H9 (cell line): ENCODE measurements at regions not wholly inside any gene's neighbourhood (a gene's known extent, or its start where the extent isn't known, plus 50 kb on each side); places are given as distances from the start of the nearest gene placed in this dataset.

Source experiments
- DNase-seq: peaks from one replicate; pipeline ENCODE4 v3.0.0-alpha.2; 2017
- H2AFZ ChIP-seq: one replicate; pipeline ENCODE4 v1.6.1; 2013; ENCODE audit warnings: mild to moderate bottlenecking, low read length, control low read depth, moderate library complexity
- H2AK5ac ChIP-seq: 2 replicates; pipeline ENCODE4 v1.6.1; 2013; ENCODE audit warnings: low read length, control low read depth, mixed read lengths; ENCODE audit not compliant: insufficient read length
- H2BK120ac ChIP-seq: one replicate; pipeline ENCODE4 v1.6.1; 2013; ENCODE audit warnings: low read depth, mild to moderate bottlenecking, low read length, control low read depth, inconsistent platforms; ENCODE audit not compliant: poor library complexity, severe bottlenecking
- H2BK12ac ChIP-seq: 2 replicates; pipeline ENCODE4 v1.6.1; 2013; ENCODE audit warnings: low read length, control low read depth, mixed read lengths, low read depth; ENCODE audit not compliant: insufficient read length
- H2BK15ac ChIP-seq: 2 replicates; pipeline ENCODE4 v1.6.1; 2013; ENCODE audit warnings: low read depth, low read length, control low read depth
- H2BK20ac ChIP-seq: one replicate; pipeline ENCODE4 v1.6.1; 2013; ENCODE audit warnings: low read depth, mild to moderate bottlenecking, low read length, control low read depth, inconsistent platforms; ENCODE audit not compliant: poor library complexity, severe bottlenecking
- H2BK5ac ChIP-seq: 2 replicates; pipeline ENCODE4 v1.6.1; 2013; ENCODE audit warnings: low read length, control low read depth, mixed read lengths; ENCODE audit not compliant: insufficient read length
- H3K14ac ChIP-seq: 2 replicates; pipeline ENCODE4 v1.6.1; 2013; ENCODE audit warnings: low read length, control low read depth; ENCODE audit not compliant: insufficient read depth
- H3K18ac ChIP-seq: 2 replicates; pipeline ENCODE4 v1.6.1; 2013; ENCODE audit warnings: low read depth, mild to moderate bottlenecking, mixed read lengths, low read length, control low read depth; ENCODE audit not compliant: insufficient read length
- H3K23ac ChIP-seq: 2 replicates; pipeline ENCODE4 v1.6.1; 2013; ENCODE audit warnings: low read length, control low read depth, mixed read lengths, low read depth; ENCODE audit not compliant: insufficient read length
- H3K23me2 ChIP-seq: 2 replicates; pipeline ENCODE4 v1.6.1; 2013; ENCODE audit warnings: low read depth, mild to moderate bottlenecking, mixed read lengths, low read length, control low read depth; ENCODE audit not compliant: insufficient read length, poor library complexity, severe bottlenecking
- H3K27ac ChIP-seq: 2 replicates; pipeline ENCODE4 v1.5.1; 2013; ENCODE audit warnings: low read length, control low read depth, mixed read lengths, low read depth; ENCODE audit not compliant: insufficient read length
- H3K27me3 ChIP-seq: 2 replicates; pipeline ENCODE4 v1.6.1; 2013; ENCODE audit warnings: low read length, control low read depth, inconsistent platforms; ENCODE audit not compliant: insufficient read depth
- H3K4ac ChIP-seq: 2 replicates; pipeline ENCODE4 v1.6.1; 2013; ENCODE audit warnings: low read depth, mild to moderate bottlenecking, control low read depth, inconsistent platforms, low read length, moderate library complexity
- H3K4me1 ChIP-seq: 2 replicates; pipeline ENCODE4 v1.6.1; 2013; ENCODE audit warnings: low read length, control low read depth, inconsistent platforms; ENCODE audit not compliant: insufficient read depth
- H3K4me2 ChIP-seq: 2 replicates; pipeline ENCODE4 v1.6.1; 2013; ENCODE audit warnings: low read length, control low read depth, mixed read lengths; ENCODE audit not compliant: insufficient read length, insufficient read depth
- H3K56ac ChIP-seq: 2 replicates; pipeline ENCODE4 v1.6.1; 2013; ENCODE audit warnings: low read depth, mild to moderate bottlenecking, mixed read lengths, low read length, control low read depth; ENCODE audit not compliant: insufficient read length
- H3K79me1 ChIP-seq: 2 replicates; pipeline ENCODE4 v1.6.1; 2013; ENCODE audit warnings: low read depth, mild to moderate bottlenecking, moderate library complexity, low read length, control low read depth, inconsistent platforms; ENCODE audit not compliant: insufficient read depth, poor library complexity, severe bottlenecking
- H3K79me2 ChIP-seq: 2 replicates; pipeline ENCODE4 v1.6.1; 2013; ENCODE audit warnings: low read length, control low read depth, inconsistent platforms; ENCODE audit not compliant: insufficient read depth
- H3K9ac ChIP-seq: 2 replicates; pipeline ENCODE4 v1.6.1; 2013; ENCODE audit warnings: low read length, control low read depth, mixed read lengths; ENCODE audit not compliant: insufficient read length; ENCODE audit errors: extremely low read depth
- H3K9me3 ChIP-seq: one replicate; pipeline ENCODE4 v1.6.1; 2013; ENCODE audit warnings: low read depth, low read length, inconsistent platforms; ENCODE audit not compliant: control insufficient read depth
- H3T11ph ChIP-seq: one replicate; pipeline ENCODE4 v1.6.1; 2013; ENCODE audit warnings: mild to moderate bottlenecking, low read length, control low read depth, inconsistent platforms
- H4K20me1 ChIP-seq: one replicate; pipeline ENCODE4 v1.6.1; 2013; ENCODE audit not compliant: control insufficient read depth, insufficient read length, insufficient read depth
- H4K5ac ChIP-seq: 2 replicates; pipeline ENCODE4 v1.6.1; 2013; ENCODE audit warnings: low read depth, mild to moderate bottlenecking, mixed read lengths, low read length, control low read depth; ENCODE audit not compliant: insufficient read length
- H4K8ac ChIP-seq: replicated peaks from 2 replicates; pipeline ENCODE4 v1.6.1; 2013; ENCODE audit warnings: low read length, control low read depth, mixed read lengths, low read depth; ENCODE audit not compliant: insufficient read length
- H4K91ac ChIP-seq: 2 replicates; pipeline ENCODE4 v1.6.1; 2013; ENCODE audit warnings: low read depth, mild to moderate bottlenecking, moderate library complexity, mixed read lengths, low read length, control low read depth; ENCODE audit not compliant: insufficient read length
- H3K27ac Mint-ChIP-seq, 3 experiments: 2 replicates in 2 of 3; 3 replicates in 1 of 3; pipeline ENCODE4 v1.8.0; 2020 to 2021; ENCODE audit warnings: mixed read lengths in 3 of 3, mild to moderate bottlenecking in 1 of 3, moderate library complexity in 1 of 3
- H3K27me3 Mint-ChIP-seq: 2 replicates; pipeline ENCODE4 v1.8.0; 2021; ENCODE audit warnings: low read depth, mild to moderate bottlenecking, moderate library complexity, mixed read lengths
- H3K36me3 Mint-ChIP-seq, 3 experiments: 2 replicates in 2 of 3; 3 replicates in 1 of 3; pipeline ENCODE4 v1.8.0; 2020 to 2021; ENCODE audit warnings: low read depth in 3 of 3, mixed read lengths in 3 of 3; ENCODE audit not compliant: insufficient read depth in 1 of 3
- H3K4me1 Mint-ChIP-seq, 2 experiments: 2 replicates each; pipeline ENCODE4 v1.8.0; 2020; ENCODE audit warnings: mixed read lengths in 2 of 2
- H3K4me3 Mint-ChIP-seq, 2 experiments: 2 replicates in 1 of 2; 3 replicates in 1 of 2; pipeline ENCODE4 v1.8.0; 2020 to 2021; ENCODE audit warnings: mild to moderate bottlenecking in 2 of 2, mixed read lengths in 2 of 2, moderate library complexity in 1 of 2
- H3K9me3 Mint-ChIP-seq, 2 experiments: 2 replicates in 1 of 2; 3 replicates in 1 of 2; pipeline ENCODE4 v1.8.0; 2020; ENCODE audit warnings: mild to moderate bottlenecking in 2 of 2, mixed read lengths in 2 of 2, moderate library complexity in 1 of 2
- WGBS: extraction: QIAGEN DNeasy Blood & Tissue Kit; methylation state at CpG from one replicate; pipeline ENCODE4 v1.1.7; 2013; ENCODE audit warnings: missing lambda C conversion rate, low lambda C conversion rate, mixed read lengths; ENCODE audit not compliant: insufficient read length; ENCODE audit errors: extremely low coverage; 5-methylcytosine and 5-hydroxymethylcytosine counted together
- TF ChIP-seq, protein P1 (sequence below): fragments of 200-600 bp; sonication (generic); conservative IDR thresholded peaks from 3 replicates; pipeline ENCODE4 v1.8.0; 2021; ENCODE audit warnings: antibody characterized with exemption, mild to moderate bottlenecking

DNA sequence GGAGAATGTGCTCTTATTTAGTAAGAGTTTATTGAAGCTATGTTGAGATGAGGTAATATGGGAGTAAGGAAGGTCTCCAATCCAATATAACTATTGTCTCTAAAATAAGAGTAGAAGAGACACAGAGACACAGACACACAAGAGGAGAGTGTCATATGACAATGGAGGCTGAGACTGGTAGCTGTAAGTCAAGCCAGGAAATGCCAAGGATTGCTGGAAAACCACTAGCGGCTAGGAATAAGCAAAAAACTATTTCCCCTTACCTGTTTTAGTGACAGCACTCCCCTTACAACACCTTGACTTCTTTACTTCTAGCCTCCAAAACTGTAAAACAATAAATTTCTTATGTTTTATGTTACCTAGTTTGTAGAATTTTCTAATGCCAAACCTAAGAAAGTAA lies 1652.8 kb downstream of the LRRC4C start:
- no CpG with 5 or more reads among the region's 1 CpG for WGBS
- H3K4me1 Mint-ChIP-seq = peaks cover 0 to 2% of the 10 kb centered on the region in 2 experiments; a peak in 1 of 4 replicates

More for the DNA sequence above, 1652.8 kb downstream of the LRRC4C start:
- no peak overlapping the region for H2BK12ac ChIP-seq
- Mint-ChIP-seq H3K27ac (no peak overlapping the region), H3K27me3 (no peaks in the 10 kb centered on the region), H3K36me3 (peaks cover 0 to 4% (median 2%) of the 10 kb centered on the region in 3 experiments; a peak in 2 of 7 replicates), H3K4me3 (no peak overlapping the region), H3K9me3 (peaks cover 6 to 7% of the 10 kb centered on the region in 2 experiments; a peak in 4 of 5 replicates)
- no peak overlapping the region for H2AFZ ChIP-seq
- no peaks in the 10 kb centered on the region for H3K79me2 ChIP-seq
- no peak overlapping the region for H2BK5ac ChIP-seq
- no peak overlapping the region for H2BK120ac ChIP-seq
- H2BK20ac ChIP-seq = no peak overlapping the region
- no peak overlapping the region for H4K8ac ChIP-seq
- H3K18ac ChIP-seq = no peak overlapping the region
- TF ChIP-seq, protein P1, sequence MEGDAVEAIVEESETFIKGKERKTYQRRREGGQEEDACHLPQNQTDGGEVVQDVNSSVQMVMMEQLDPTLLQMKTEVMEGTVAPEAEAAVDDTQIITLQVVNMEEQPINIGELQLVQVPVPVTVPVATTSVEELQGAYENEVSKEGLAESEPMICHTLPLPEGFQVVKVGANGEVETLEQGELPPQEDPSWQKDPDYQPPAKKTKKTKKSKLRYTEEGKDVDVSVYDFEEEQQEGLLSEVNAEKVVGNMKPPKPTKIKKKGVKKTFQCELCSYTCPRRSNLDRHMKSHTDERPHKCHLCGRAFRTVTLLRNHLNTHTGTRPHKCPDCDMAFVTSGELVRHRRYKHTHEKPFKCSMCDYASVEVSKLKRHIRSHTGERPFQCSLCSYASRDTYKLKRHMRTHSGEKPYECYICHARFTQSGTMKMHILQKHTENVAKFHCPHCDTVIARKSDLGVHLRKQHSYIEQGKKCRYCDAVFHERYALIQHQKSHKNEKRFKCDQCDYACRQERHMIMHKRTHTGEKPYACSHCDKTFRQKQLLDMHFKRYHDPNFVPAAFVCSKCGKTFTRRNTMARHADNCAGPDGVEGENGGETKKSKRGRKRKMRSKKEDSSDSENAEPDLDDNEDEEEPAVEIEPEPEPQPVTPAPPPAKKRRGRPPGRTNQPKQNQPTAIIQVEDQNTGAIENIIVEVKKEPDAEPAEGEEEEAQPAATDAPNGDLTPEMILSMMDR = no peak
- H3K9ac ChIP-seq = no peak overlapping the region
- no peak overlapping the region for H3K4ac ChIP-seq
- H3K56ac ChIP-seq = no peak overlapping the region
- no peaks in the 10 kb centered on the region for H3K9me3 ChIP-seq
- H3T11ph ChIP-seq = no peak overlapping the region
- no peaks in the 10 kb centered on the region for H3K27me3 ChIP-seq
- no peak overlapping the region for H2BK15ac ChIP-seq
- H3K27ac ChIP-seq = no peak overlapping the region
- H3K4me1 ChIP-seq = no peaks in the 10 kb centered on the region
- H3K23ac ChIP-seq = no peak overlapping the region
- no peaks in the 10 kb centered on the region for H4K20me1 ChIP-seq
- H4K5ac ChIP-seq = no peak overlapping the region
- no peak overlapping the region for H3K14ac ChIP-seq
- no peaks in the 10 kb centered on the region for H3K23me2 ChIP-seq
- DNase-seq = no peak
- no peak overlapping the region for H2AK5ac ChIP-seq
- no peaks in the 10 kb centered on the region for H3K79me1 ChIP-seq
- no peak overlapping the region for H4K91ac ChIP-seq
- no peak overlapping the region for H3K4me2 ChIP-seq
